Transverse colon (tissue), 3 donors: ENCODE measurements at regions not wholly inside any gene's neighbourhood (a gene's known extent, or its start where the extent isn't known, plus 50 kb on each side); places are given as distances from the start of the nearest gene placed in this dataset.

Experiments used
- POLR2A ChIP-seq: fragments of 450-650 bp; IDR thresholded peaks from one replicate; pipeline ENCODE4 v1.6.1; 2016; ENCODE audit warnings: antibody characterized with exemption, mild to moderate bottlenecking, moderate library complexity
- TF ChIP-seq, protein P1 (sequence below), 5 experiments: fragments of 200-600 bp in 3 of 5; fragments of 450-650 bp in 2 of 5; sonication (generic) in 3 of 5; IDR thresholded peaks; 1 replicate in 2 of 5; 2 replicates in 3 of 5; pipeline ENCODE4 v1.5.1; 2016 to 2017; ENCODE audit warnings: antibody characterized with exemption in 5 of 5, inconsistent platforms in 3 of 5, mild to moderate bottlenecking in 2 of 5, moderate library complexity in 1 of 5

DNA sequence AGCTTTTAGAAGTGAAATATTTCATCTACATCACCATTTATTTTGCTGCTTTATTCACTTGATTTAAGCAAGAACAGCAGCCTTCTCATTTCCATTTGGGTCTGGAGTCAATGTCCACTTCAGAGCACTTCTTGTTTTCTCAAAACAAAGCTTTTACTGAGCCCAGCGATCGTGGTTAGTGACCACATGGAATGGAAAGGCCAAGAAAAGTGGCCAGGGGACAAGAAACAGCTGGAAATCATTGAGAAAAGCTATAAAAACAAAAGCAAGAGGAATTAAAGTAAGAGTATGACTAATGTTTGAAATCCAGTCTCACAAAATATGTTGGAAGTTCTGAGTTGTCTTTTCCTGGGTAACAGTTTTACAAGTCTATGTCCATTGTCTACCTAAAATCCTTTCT, 328.4 kb upstream of the INTU start:
- TF ChIP-seq POLR2A: no peak
- TF ChIP-seq, protein P1, sequence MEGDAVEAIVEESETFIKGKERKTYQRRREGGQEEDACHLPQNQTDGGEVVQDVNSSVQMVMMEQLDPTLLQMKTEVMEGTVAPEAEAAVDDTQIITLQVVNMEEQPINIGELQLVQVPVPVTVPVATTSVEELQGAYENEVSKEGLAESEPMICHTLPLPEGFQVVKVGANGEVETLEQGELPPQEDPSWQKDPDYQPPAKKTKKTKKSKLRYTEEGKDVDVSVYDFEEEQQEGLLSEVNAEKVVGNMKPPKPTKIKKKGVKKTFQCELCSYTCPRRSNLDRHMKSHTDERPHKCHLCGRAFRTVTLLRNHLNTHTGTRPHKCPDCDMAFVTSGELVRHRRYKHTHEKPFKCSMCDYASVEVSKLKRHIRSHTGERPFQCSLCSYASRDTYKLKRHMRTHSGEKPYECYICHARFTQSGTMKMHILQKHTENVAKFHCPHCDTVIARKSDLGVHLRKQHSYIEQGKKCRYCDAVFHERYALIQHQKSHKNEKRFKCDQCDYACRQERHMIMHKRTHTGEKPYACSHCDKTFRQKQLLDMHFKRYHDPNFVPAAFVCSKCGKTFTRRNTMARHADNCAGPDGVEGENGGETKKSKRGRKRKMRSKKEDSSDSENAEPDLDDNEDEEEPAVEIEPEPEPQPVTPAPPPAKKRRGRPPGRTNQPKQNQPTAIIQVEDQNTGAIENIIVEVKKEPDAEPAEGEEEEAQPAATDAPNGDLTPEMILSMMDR (IDR thresholded peaks at IDR 0.05): no peak
